ENCODE measurements at regions not wholly inside any gene's neighbourhood (a gene's known extent, or its start where the extent isn't known, plus 50 kb on each side); places are given as distances from the start of the nearest gene placed in this dataset.

DNA sequence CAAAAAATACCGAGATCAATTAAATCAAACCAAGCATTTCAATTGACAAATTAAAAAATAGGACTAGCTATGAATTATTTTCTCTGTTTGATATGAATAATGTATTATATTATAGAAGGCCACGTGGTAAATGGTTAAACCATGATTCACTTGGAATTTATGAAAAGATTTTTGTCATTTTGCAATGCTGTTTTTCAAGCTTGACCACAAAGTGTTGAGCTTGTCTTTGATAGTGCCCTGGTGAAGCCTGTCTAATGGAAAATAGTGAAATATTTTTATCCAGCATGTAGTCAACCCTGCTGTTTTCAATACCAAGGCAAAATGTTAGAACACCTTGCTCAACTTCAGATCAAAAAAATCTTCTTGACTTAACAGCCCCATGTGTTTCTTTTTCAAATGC, 288.0 kb upstream of the PRMT6 start:
- H3K27ac Mint-ChIP-seq = no peak overlapping the region
- H3K4me3 Mint-ChIP-seq = no peak overlapping the region
- DNase-seq = no peak
- H3K9me3 Mint-ChIP-seq = peaks cover 0 to 11% (median 5%) of the 10 kb centered on the region in 7 donors
- intact Hi-C loops (cut with micrococcal nuclease) = no loop called here
- Histone ChIP-seq H3K27me3 (ENCODE audit: control insufficient read depth in 2 of 2, insufficient read depth in 2 of 2, low read length in 2 of 2) (no peaks in the 10 kb centered on the region), H2AFZ (ENCODE audit: insufficient read depth, low read depth, low read length, poor library complexity, severe bottlenecking) (no peak overlapping the region), H3K36me3 (replicated peaks in 1 of 2; ENCODE audit: control insufficient read depth in 1 of 2, insufficient read depth in 2 of 2, low read length in 2 of 2) (no peaks in the 10 kb centered on the region), H4K20me1 (ENCODE audit: insufficient read depth, low read length) (no peaks in the 10 kb centered on the region), H3K79me2 (ENCODE audit: insufficient read depth, low read length) (no peaks in the 10 kb centered on the region), H3K4me1 (ENCODE audit: control insufficient read depth in 1 of 2, insufficient read depth in 2 of 2, low read length in 2 of 2) (no peaks in the 10 kb centered on the region), H3K4me3 (replicated peaks in 1 of 3; ENCODE audit: low read depth in 2 of 3, low read length in 3 of 3) (no peak overlapping the region), H3K9me3 (replicated peaks in 1 of 2; ENCODE audit: control insufficient read depth in 1 of 2, insufficient read depth in 1 of 2, low read length in 2 of 2) (peaks cover 7 to 10% of the 10 kb centered on the region in 2 donors), H3K27ac (ENCODE audit: low read depth in 1 of 2, low read length in 2 of 2) (no peak overlapping the region), H3K4me2 (replicated peaks; ENCODE audit: extremely low read depth, low read length, poor library complexity, severe bottlenecking) (no peak overlapping the region), H3K9ac (ENCODE audit: insufficient read depth, low read length, poor library complexity, severe bottlenecking) (no peak overlapping the region)
- H3K4me1 Mint-ChIP-seq = no peaks in the 10 kb centered on the region
- no peaks in the 10 kb centered on the region for H3K36me3 Mint-ChIP-seq
- no CpG with 5 or more reads among the region's 2 CpGs for WGBS (ENCODE audit: insufficient coverage)
- no peak for TF ChIP-seq CTCF (IDR thresholded peaks at IDR 0.05)
- H3K27me3 Mint-ChIP-seq (ENCODE audit: low read depth in 3 of 3) = no peaks in the 10 kb centered on the region

DNA sequence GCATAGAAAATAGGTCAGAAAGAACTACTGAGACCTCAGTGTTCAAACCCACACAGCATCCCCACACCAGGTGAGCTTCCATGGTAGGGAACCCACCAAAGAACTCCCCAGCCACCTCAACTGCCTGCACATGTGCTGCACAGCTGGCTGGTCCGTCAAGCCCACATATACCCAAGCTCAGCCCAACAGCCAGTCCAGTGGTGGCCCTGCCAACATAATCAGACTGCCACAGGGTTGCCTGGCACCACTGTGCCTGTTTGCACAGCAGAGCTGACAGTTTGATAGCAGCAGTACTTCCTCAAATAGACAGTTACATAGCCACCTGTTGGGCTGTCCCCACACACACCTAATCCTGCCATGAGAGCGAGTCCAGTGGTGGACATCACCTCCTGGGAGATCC, 283.3 kb upstream of the PRMT6 start:
- Mint-ChIP-seq H3K36me3 (no peaks in the 10 kb centered on the region), H3K27ac (no peak overlapping the region), H3K27me3 (ENCODE audit: low read depth in 3 of 3) (no peaks in the 10 kb centered on the region), H3K4me1 (no peaks in the 10 kb centered on the region), H3K4me3 (no peak overlapping the region), H3K9me3 (peaks cover 2 to 13% (median 6%) of the 10 kb centered on the region in 7 donors)
- intact Hi-C loops (cut with micrococcal nuclease) = no loop called here
- Histone ChIP-seq H3K4me3 (replicated peaks in 1 of 3; ENCODE audit: low read depth in 2 of 3, low read length in 3 of 3) (no peak overlapping the region), H4K20me1 (ENCODE audit: insufficient read depth, low read length) (no peaks in the 10 kb centered on the region), H3K27ac (ENCODE audit: low read depth in 1 of 2, low read length in 2 of 2) (no peak overlapping the region), H3K4me1 (ENCODE audit: control insufficient read depth in 1 of 2, insufficient read depth in 2 of 2, low read length in 2 of 2) (no peaks in the 10 kb centered on the region), H3K9ac (ENCODE audit: insufficient read depth, low read length, poor library complexity, severe bottlenecking) (no peak overlapping the region), H2AFZ (ENCODE audit: insufficient read depth, low read depth, low read length, poor library complexity, severe bottlenecking) (no peak overlapping the region), H3K4me2 (replicated peaks; ENCODE audit: extremely low read depth, low read length, poor library complexity, severe bottlenecking) (no peak overlapping the region), H3K36me3 (replicated peaks in 1 of 2; ENCODE audit: control insufficient read depth in 1 of 2, insufficient read depth in 2 of 2, low read length in 2 of 2) (no peaks in the 10 kb centered on the region), H3K9me3 (replicated peaks in 1 of 2; ENCODE audit: control insufficient read depth in 1 of 2, insufficient read depth in 1 of 2, low read length in 2 of 2) (peaks cover 11 to 16% of the 10 kb centered on the region in 2 donors), H3K27me3 (ENCODE audit: control insufficient read depth in 2 of 2, insufficient read depth in 2 of 2, low read length in 2 of 2) (no peaks in the 10 kb centered on the region), H3K79me2 (ENCODE audit: insufficient read depth, low read length) (no peaks in the 10 kb centered on the region)
- no peak for DNase-seq
- WGBS (ENCODE audit: insufficient coverage) = 87% methylated on average over 2 of the region's 2 CpGs
- no peak for TF ChIP-seq CTCF (IDR thresholded peaks at IDR 0.05)
